NCI-H1417 treated with DMSO at 0.1 percent for 48 hours (cell line): ENCODE measurements at regions not wholly inside any gene's neighbourhood (a gene's known extent, or its start where the extent isn't known, plus 50 kb on each side); places are given as distances from the start of the nearest gene placed in this dataset.

Source experiments
- DNase-seq: peaks from one replicate; lab custom pipeline; 2025; lab: John Stamatoyannopoulos, UW

DNA sequence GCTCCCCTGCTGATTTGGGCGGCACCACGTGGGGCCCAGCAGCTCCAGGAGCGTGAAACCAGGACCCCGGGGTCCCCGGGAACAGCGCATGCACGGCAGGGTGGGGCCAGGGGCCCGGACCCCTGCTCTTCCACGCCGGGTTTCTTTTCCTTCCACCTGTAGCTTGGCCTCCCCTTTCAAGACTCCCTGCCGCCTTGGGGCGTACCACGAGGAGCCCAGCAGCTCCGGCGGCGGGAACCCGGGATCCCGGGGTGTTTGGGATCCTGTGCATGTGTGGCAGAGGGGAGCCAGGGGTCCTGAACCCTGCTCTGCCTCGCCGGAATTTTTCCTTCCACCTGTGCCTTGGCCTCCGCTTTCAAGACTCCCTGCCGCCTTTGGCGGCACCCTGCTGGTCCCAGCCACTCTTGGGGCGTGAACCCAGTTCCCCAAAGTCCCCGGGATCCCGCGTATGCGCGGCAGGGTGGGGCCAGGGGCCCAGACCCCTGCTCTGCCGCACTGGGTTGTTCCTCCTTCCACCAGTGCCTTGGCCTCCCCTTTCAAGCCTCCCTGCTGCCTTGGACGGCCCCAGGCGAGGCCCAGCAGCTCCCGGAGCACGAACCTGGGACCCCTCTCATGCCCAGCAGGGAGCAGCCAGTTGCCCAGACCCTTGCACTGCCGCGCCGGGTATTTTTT is 322.7 kb downstream of the ALG10 start:
- no peak for DNase-seq

DNA sequence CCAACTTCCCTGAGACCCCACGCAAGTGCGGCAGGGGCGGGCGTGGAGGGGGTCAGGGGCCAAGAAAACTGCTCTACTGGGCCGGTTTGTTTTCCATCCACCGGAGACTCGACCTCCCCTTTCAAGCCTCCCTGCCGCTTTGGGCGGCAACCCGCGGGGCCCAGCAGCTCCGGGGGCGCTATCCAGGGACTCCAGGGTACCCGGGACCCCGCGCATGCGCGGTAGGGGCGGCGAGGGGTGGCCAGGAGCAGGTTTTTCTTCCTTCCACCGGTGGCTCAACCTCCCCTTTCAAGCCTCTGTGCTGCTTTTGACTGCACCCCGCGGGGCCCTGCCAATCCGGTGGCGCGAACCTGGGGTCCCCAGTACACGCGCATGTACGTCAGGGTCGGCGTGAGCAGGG is 323.5 kb downstream of the ALG10 start:
- DNase-seq: no peak

DNA sequence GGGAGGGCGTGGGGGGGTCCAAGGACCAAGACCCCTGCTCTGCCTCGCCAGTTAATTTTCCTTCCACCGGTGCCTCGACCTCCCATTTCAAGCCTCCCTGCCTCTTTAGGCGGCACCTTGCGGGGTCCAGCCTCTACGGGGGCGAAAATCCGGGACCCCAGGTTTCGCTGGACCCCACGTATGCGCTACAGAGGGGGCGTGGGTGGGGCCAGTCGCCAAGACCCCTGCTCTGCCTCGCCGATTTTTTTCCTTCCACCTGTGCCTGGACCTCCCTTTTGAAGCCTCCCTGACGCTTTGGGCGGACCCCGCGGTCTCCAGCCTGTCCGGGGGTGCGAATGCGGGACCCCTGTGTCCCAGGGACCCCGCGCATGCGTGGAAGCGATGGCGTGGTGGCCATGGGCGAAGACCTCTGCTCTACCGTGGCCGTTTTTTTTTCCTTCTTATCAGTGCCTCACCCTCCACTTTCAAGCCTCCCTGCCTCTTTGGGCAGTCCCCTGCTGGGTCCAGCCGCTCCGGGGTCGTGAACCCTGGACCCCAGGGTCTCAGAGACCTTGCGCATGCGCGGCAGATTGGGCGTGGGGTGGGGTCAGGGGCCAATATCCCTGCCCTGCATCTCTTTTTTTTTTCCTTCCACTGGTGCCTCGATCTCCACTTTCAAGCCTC is 324.2 kb downstream of the ALG10 start:
- DNase-seq: no peak

DNA sequence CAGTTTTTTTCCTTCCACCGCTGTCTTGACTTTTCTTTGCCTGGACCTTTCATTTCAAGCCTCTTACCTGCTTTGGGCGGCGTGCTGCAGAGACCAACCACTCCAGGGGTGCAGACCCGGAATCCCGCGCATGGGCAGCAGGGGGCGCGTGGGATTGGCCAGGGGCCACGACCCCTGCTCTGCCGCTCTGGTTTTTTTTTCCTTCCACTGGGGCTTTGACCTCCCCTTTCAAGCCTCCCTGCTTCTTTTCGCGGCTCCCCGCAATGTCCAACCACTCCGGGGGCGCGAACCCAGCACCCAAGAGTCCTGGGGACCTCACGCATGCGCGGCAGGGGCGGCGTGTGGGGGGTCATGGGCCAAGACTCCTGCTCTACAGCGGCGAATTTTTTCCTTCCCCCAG is 325.1 kb downstream of the ALG10 start:
- DNase-seq: no peak

DNA sequence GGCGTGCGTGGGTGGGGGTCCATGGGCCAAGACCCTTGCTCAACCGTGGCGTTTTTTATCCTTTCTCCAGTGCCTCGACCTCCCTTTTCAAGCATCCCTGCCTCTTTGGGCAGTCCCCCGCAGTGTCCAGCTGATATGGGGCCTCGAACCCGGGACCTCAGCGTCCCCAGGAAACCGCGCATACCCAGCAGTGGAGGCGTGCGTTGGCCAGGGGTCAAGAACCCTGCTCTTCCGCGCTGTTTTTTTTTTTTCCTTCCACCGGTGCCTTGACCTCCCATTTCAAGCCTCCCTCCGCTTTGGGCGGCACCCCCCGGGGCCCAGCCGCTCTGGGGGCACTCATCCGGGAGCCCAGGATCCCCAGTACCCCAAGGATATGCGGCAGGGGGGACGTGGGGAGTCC is 325.8 kb downstream of the ALG10 start:
- DNase-seq: no peak

DNA sequence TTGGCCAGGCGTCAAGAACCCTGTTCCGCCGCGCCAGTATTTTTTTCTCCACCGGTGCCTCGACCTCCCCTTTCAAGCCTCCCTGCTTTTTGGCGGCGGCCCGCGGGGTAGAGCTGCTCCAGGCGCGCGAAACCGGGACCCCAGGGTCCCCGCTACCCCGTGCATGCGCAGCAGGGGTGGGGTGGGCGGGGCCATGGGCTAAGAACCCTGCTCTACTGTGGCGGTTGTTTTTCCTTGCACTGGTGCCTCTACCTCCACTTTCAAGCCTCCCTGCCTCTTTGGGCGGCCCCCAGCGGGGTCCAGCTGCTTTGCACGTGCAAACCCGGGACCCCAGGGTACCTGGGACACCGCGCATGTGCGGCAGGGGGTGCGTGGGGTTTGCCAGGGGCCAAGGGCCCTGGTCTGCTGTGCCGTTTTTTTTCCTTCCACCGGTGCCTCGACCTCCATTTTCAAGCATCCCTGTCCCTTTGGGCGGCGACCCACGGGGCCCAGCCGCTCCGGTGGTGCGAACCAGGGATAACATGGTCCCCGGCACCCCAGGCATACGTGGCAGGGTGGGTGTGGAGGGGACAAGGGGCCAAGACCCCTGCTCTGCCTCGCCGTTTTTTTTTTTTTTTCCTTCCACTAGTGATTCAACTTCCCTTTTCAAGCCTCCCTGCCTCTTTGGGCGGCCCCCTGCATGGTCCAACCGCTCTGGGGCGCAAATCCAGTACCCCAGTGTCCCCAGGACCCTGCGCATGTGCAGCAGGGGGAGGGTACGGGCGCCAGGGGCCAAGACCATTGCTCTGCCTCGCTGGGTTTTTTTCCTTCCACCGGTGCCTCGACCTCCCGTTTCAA is 326.8 kb downstream of the ALG10 start:
- DNase-seq: no peak

DNA sequence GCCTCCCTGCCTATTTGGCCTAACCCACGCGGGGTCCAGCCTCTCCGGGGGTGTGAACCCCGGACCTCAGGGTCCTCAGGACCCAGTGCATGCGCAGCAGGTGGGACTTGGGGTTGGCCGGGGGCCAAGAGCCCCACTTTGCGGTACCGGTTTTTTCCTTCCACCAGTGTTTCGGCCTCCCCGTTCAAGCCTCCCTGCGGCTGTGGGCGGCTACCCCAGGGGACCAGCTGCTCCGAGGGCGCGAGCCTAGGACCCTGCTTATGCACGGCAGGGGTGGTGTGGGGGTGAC is 327.3 kb downstream of the ALG10 start:
- DNase-seq: no peak

DNA sequence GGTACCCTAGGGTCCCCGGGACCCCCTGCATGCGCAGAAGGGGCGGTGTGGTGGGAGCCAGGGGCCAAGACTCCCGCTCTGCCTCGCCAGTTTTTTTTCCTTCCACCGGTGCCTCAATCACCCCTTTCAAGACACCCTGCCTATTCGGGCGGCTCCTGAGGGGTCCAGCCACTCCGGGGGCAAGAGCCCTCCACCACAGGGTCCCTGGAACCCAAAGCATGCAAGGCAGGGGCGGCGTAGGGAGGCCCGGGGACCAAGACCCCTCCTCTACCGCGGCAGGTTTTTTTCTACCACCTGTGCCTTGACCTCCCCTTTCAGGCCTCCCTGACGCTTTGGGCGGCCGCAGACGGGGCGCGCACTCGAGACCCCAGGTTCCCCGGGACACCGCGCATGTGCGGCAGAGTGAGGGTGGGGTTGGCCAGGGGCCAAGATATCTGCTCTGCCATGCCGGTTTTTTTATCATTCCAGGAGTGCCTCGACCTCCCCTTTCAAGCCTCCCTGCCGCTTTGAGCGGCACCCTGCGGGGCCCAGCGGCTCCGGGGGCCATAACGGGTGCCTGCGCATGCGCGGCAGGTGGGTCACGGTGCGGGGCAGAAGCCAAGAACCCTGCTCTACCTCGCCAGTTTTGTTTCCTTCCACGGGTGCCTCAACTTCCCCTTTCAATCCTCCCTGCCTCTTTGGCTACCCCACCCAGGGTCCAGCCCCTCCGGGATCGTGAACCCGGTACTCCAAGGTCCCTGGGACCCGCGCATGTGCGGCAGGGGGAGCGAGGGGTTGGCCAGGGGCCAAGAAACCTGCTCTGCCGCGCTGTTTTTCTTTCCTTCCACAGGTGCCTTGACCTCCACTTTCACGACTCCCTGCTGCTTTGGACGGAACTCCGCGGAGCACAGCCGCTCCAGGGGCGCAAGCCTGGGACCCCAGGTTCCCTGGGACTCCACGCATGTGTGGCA is 328.1 kb downstream of the ALG10 start:
- DNase-seq: no peak

DNA sequence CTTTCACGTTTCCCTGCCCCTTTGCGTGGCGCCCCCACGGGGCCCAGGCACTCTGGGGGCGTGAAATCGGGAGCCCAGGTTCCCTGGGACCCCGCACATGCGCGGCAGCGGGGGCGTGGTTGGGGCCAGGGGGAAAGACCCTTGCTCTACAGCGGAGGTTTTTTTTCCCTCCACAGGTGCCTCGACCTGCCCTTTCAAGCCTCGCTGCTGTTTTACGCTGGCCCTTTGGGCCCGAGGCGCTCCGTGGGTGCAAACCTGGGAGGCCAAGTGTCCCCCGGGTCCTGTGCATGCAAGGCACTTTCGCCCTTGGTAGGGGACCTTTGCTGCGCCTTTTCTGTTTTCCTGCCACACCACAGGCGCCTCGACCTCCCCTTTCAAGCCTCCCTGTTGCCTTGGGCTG is 329.8 kb downstream of the ALG10 start:
- no peak for DNase-seq

DNA sequence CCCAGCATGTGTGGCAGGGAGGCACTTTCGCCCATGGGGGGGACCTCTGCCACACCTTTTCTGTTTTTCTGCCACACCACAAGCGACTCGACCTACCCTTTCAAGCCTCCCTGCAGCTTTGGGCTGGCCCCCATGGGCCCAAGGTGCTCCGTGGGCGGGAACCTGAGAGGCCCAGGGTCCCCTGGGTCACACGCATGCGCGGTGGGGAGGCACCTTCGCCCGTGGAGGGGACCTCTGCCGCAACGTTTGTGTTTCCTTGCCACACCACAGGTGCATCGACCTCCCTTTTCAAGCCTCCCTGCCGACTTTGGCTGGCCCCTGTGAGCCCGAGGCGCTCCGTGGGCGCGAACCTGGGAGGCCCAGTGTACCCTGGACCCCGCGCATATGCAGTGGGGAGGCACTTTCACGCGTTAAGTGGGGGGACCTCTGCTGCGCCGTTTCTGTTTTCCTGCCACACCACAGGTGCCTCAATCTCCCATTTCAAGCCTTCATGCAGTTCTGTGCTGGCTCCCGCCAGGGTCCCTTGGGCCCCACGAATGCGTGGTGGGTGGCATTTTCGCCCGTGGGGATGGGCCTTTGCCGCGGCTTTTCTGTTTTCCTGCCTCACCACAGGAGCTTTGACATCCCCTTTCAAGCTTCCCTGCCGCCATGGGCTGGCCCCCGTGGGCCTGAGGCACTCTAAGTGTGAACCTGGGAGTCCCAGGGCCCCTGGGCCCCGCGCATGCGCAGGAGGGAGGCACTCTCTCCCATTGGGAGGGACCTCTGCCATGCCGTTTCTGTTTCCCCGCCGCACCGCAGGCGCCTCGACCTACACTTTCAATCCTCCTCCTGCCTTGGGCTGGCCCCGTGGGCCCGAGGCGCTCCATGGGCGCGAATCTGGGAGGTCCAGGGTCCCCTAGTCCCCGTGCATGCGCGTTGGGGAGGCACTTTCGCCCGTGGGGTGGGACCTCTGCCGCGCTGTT is 332.2 kb downstream of the ALG10 start:
- no peak for DNase-seq

DNA sequence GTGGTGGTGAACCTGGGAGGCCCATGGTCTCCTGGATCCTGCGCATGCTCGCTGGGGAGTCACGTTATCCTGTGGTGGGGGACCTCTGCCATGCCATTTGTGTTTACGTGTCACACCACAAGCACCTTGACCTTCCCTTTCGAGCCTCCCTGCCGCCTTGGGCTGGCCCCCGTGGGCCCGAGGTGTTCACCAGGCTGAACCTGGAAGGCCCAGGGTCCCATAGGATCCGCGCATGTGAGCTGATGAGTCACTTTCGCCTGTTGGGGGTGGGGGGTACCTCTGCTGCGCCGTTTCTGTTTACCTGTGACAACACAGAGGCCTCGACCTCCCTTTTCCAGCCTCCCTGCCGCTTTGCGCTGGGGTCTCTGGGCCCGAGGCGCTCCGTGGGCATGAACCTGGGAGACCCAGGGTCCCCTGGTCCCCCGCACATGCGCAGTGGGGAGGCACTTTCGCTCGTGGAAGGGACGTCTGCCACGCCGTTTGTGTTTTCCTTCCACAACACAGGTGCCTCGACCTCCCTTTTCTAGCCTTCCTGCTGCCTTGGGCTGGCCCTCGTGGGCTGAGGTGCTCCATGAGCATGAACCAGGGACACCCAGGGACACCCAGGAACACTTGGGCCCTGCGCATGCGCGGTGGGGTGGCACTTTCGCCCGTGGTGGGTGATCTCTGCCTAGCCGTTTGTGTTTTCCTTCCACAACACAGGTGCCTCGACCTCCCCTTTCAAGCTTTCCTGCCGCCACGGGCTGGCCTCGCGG is 334.1 kb downstream of the ALG10 start:
- no peak for DNase-seq

DNA sequence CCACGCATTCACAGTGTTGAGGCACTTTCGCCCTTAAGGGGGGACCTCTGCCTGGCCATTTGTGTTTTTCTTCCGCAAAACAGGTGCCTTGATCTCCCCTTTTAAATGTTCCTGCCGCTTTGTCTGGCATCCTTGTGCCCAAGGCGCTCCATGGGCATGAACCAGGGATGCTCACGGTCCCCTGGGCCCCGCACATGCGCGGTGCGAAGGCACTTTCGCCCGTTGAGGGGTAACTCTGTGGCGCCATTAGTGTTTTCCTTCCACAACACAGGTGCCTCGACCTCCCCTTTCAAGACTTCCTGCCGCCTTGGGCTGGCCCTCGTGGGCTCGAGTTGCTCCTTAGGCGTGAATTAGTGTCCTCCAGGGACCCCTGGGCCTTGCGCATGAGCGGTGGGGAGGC is 335.5 kb downstream of the ALG10 start:
- no peak for DNase-seq

DNA sequence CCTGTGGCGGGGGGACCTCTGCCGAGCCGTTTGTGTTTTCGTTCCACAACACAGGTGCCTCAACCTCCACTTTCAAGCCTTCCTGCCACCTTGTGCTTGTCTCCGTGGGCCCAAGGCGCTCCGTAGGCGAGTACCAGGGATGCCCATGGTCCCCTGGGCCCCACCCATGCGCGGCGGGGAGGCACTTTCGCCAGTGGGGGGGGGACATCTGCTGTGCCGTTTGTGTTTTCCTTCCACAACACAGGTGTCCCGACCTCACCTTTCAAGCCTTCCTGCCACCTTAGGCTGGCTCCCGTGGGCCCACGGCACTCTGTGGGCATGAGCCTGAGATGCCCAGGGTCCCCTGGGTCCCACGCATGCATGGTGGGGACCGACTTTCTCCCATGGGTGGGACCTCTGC is 335.9 kb downstream of the ALG10 start:
- DNase-seq: no peak

DNA sequence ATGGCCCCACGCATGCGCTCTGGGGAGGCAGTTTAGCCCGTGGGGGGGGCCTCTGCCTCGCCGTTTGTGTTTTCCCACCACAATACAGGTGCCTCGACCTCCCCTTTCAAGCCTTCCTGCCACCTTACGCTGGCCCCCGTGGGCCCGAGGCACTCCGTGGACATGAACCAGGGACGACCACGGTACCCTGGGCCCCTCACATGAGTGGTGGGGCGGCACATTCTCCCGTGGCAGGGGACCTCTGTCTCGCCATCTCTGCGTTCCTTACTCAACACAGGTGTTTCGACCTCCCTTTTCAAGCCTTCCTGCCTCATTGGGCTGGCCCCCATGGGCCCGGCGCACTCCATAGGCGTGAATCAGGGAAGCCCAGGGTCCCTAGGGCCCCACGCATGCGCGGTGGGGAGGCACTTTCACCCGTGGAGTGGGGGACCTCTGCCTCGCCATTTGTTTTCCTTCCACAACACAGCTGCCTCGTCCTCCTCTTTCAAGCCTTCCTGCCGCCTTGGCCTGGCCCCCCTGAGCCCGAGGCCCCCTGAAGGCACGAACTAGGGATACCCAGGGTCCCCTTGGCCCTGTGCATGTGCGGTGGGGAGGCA is 339.5 kb downstream of the ALG10 start:
- DNase-seq: no peak

DNA sequence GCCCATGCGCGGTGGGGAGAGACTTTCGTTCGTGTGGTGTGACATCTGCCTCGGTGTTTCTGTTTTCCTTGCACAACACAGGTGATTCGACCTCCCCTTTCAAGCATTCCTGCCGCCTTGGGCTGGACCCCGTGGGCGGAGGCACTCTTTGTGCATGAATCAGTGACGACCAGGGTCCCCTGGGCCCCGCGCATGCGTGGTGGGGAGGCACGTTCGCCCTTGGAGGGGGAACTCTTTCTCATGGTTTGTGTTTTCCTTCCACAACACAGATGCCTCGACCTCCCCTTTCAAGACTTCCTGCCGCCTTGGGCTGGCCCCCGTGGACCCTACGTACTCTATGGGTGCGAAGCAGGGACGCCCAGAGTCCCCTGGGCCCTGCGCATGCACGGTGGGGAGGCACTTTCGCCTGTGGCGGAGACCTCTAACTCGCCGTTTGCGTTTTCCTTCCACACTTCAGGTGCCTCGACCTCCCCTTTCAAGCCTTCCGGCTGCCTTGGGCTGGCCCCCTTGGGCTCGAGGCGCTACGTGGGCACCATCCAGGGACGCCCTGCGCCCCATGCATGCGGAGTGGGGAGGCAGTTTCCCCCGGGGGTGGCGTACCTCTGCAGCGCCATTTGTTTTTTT is 340.9 kb downstream of the ALG10 start:
- no peak for DNase-seq

DNA sequence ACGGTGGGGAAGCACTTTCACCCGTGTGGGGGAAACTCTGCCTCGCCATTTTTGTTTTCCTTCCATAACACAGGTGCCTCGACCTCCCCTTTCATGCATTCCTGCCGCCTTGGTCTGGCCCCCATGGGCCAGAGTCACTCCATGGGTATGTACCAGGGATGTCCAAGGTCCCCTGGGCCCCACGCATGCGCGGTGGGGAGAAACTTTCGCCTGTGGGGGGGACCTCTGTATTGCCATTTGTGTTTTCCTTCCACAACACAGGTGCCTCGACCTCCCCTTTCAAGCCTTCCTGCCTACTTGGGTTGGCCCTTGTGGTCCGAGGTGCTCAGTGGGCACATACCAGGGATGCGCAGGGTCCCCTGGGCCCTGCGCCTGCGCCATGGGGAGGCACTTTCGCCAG is 345.8 kb downstream of the ALG10 start:
- no peak for DNase-seq

DNA sequence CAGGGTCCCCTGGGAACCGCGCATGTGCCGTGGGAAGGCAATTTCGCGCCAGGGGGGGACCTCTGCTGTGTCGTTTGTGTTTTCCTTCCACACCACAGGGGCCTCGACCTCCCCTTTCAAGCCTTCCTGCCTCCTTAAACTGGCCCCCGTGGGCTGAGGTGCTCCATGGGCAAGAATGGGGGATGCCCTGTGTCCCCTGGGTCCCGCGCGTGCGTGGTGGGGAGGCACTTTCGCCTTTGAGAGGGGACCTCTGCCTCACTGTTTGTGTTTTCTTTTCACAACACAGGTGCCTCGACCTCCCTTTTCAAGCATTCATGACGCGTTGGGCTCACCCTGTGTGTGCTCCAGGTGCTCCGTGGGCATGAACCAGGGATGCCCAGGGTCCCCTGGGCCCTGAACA is 348.8 kb downstream of the ALG10 start:
- no peak for DNase-seq

DNA sequence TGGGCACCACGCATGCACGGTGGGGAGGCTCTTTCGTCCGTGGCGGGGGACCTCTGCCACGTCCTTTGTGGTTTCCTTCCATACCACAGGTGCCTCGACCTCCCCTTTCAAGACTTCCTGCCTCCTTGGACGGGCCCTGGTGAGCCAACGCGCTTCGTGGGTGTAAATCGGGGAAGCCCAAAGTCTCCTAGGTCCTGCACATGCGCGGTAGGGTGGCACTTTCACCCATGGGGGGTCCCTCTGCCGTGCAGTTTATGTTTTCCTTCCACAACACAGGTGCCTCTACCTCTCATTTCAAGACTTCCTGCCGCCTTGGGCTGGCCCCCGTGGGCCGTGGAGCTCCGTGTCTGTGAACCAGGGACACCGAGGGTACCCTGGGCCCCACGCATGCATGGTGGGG is 349.7 kb downstream of the ALG10 start:
- DNase-seq: no peak

DNA sequence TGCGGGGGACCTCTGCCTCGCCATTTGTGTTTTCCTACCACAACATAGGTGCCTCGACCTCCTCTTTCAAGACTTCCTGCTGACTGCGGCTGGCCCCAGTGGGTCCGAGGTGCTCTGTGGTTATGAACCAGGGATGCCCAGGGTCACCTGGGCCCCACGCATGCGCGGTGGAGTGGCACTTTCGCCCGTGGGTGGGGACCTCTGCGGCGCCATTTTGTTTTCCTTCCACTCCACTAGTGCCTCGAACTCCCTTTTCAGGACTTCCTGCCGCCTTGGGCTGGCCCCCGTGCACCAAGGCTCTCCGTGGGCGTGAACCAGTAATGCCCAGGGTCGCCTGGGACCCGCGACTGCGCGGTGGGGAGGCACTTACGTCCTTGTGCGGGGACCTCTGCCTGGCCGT is 351.6 kb downstream of the ALG10 start:
- DNase-seq: no peak
